Uterus (tissue), 2 donors: ENCODE measurements at regions not wholly inside any gene's neighbourhood (a gene's known extent, or its start where the extent isn't known, plus 50 kb on each side); places are given as distances from the start of the nearest gene placed in this dataset.

ENCODE experiments used
- POLR2A ChIP-seq, 2 donors: fragments of 450-650 bp; IDR thresholded peaks; one replicate each; pipeline ENCODE4 v1.6.1; 2016; ENCODE audit warnings: antibody characterized with exemption in 2 of 2, mild to moderate bottlenecking in 1 of 2, moderate library complexity in 1 of 2
- TF ChIP-seq, protein P1 (sequence below), 4 experiments: fragments of 200-600 bp in 2 of 4; fragments of 450-650 bp in 2 of 4; sonication (generic) in 2 of 4; IDR thresholded peaks; one replicate each; pipeline ENCODE4 v1.5.1; 2016 to 2019; ENCODE audit warnings: antibody characterized with exemption in 4 of 4, mild to moderate bottlenecking in 2 of 4, moderate library complexity in 1 of 4

DNA sequence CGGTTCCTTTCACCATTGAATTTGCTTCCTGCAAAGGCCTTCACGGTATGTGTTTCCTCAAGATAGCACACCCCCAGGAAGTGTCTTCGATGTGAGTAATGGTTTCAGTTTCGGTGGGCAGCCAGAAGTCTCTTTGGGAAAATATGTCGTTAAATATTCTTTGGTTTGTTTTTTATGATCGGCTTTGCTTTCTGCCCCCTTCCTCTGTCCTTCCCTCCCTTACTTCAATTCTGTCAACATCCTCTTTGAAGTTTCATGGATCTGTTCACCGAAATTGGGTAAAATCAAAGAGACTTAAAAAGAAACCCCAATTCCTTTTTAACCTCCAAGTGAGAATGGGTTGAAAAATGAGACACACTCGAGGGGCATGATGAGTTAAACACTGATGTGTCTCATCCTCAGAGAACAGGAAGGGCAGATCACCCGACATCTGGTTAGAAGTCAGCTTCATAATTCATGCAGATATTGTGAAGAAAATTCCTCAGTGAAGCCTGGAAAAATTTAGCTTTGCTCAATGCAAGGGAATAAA lies 170.8 kb upstream of the HABP2 start:
- no peak for TF ChIP-seq POLR2A (IDR thresholded peaks at IDR 0.05)
- TF ChIP-seq, protein P1, sequence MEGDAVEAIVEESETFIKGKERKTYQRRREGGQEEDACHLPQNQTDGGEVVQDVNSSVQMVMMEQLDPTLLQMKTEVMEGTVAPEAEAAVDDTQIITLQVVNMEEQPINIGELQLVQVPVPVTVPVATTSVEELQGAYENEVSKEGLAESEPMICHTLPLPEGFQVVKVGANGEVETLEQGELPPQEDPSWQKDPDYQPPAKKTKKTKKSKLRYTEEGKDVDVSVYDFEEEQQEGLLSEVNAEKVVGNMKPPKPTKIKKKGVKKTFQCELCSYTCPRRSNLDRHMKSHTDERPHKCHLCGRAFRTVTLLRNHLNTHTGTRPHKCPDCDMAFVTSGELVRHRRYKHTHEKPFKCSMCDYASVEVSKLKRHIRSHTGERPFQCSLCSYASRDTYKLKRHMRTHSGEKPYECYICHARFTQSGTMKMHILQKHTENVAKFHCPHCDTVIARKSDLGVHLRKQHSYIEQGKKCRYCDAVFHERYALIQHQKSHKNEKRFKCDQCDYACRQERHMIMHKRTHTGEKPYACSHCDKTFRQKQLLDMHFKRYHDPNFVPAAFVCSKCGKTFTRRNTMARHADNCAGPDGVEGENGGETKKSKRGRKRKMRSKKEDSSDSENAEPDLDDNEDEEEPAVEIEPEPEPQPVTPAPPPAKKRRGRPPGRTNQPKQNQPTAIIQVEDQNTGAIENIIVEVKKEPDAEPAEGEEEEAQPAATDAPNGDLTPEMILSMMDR (IDR thresholded peaks at IDR 0.05), result no peak
